Thymus (tissue), 11 donors: ENCODE measurements at regions not wholly inside any gene's neighbourhood (a gene's known extent, or its start where the extent isn't known, plus 50 kb on each side); places are given as distances from the start of the nearest gene placed in this dataset.
"Not testable (repeated sequence)": the region's sequence is repeated elsewhere in the genome, so short reads cannot be mapped to it uniquely, and the experiment has no call there.

Experiments
- DNase-seq, 9 donors: peaks; one replicate each; pipeline ENCODE4 v3.0.0-alpha.2; 2013; ENCODE audit warnings: low spot score in 9 of 9, low read depth in 6 of 9, missing footprints in 1 of 9
- H3K27ac ChIP-seq, 2 donors: one replicate each; pipeline ENCODE4 v1.5.1; 2013; ENCODE audit warnings: control low read depth in 1 of 2, low read depth in 1 of 2, low read length in 1 of 2, mild to moderate bottlenecking in 1 of 2, moderate library complexity in 1 of 2
- H3K27me3 ChIP-seq, 2 donors: one replicate each; pipeline ENCODE4 v1.5.1; 2013; ENCODE audit warnings: low read length in 1 of 2; ENCODE audit not compliant: control insufficient read depth in 2 of 2, insufficient read depth in 1 of 2
- H3K36me3 ChIP-seq, 2 donors: one replicate each; pipeline ENCODE4 v1.5.1; 2013; ENCODE audit warnings: low read length in 1 of 2, mild to moderate bottlenecking in 1 of 2, moderate library complexity in 1 of 2; ENCODE audit not compliant: control insufficient read depth in 2 of 2, insufficient read depth in 2 of 2
- H3K4me1 ChIP-seq, 2 donors: one replicate each; pipeline ENCODE4 v1.5.1; 2013; ENCODE audit warnings: low read length in 2 of 2; ENCODE audit not compliant: control insufficient read depth in 2 of 2, insufficient read depth in 2 of 2
- H3K4me3 ChIP-seq, 2 donors: one replicate each; pipeline ENCODE4 v1.5.1; 2013; ENCODE audit warnings: low read length in 2 of 2, control low read depth in 1 of 2, mild to moderate bottlenecking in 1 of 2
- H3K9me3 ChIP-seq, 2 donors: one replicate each; pipeline ENCODE4 v1.5.1; 2013; ENCODE audit warnings: low read length in 1 of 2, mild to moderate bottlenecking in 1 of 2; ENCODE audit not compliant: control insufficient read depth in 2 of 2, insufficient read depth in 1 of 2
- WGBS: extraction: QIAGEN DNeasy Blood & Tissue Kit; methylation state at CpG from one replicate; pipeline ENCODE4 v1.1.7; 2013; 5-methylcytosine and 5-hydroxymethylcytosine counted together
- donor health status: healthy.

DNA sequence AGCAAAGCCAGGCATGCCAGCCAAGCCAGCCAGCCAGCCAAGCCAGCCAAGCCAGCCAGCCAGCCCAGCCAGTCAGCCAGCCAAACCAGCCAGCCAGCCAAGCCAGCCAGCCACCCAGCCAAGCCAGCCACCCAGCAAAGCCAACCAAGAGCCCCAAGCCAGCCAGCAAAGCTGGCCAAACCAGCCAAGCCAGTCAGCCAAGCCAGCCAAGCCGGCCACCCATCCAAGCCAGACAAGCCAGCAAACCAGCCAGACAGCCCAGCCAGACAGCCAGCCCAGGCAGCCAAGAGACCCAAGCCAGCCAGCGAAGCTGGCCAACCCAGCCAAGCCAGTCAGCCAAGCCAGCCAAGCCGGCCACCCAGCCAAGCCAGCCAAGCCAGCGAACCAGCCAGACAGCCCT lies 338.3 kb upstream of the PLGLB2 start:
- H3K4me1 ChIP-seq, H3K4me3 ChIP-seq, H3K9me3 ChIP-seq, H3K27me3 ChIP-seq, DNase-seq, H3K27ac ChIP-seq, H3K36me3 ChIP-seq: not testable (repeated sequence)
- 98% methylated on average over 2 of the region's 4 CpGs for WGBS

DNA sequence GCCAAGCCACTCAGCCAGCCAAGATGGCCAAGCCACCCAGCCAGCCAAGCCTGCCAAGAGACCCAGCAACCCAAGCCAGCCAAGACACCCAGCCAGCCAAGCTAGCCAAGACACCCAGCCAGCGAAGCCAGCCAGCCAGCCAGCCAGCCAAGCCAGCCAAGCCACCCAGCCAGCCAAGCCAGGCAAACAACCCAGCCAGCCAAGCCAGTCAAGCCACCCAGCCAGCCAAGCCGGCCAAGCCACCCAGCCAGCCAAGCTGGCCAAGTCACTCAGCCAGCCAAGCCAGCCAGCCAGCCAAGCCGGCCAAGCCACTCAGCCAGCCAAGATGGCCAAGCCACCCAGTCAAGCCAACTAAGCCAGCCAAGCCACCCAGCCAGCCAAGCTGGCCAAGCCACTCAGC lies 337.5 kb upstream of the PLGLB2 start:
- H3K4me1 ChIP-seq, H3K27ac ChIP-seq, DNase-seq, H3K36me3 ChIP-seq, H3K4me3 ChIP-seq, H3K9me3 ChIP-seq, H3K27me3 ChIP-seq: not testable (repeated sequence)
- 93% methylated on average over 3 of the region's 3 CpGs for WGBS

GRCh38 chr2:87412036-87412820 lies 335.7 kb upstream of the PLGLB2 start:
- 96% methylated on average over 3 of the region's 7 CpGs for WGBS
- not testable (repeated sequence) for H3K4me3 ChIP-seq, DNase-seq, H3K36me3 ChIP-seq, H3K9me3 ChIP-seq, H3K27ac ChIP-seq, H3K27me3 ChIP-seq, H3K4me1 ChIP-seq

- not testable (repeated sequence) for DNase-seq, H3K4me1 ChIP-seq, H3K27me3 ChIP-seq, H3K36me3 ChIP-seq, H3K4me3 ChIP-seq, H3K27ac ChIP-seq
- peaks cover 3 to 14% of the 10 kb centered on the region in 2 donors for H3K9me3 ChIP-seq
- WGBS = 77% methylated on average over 1 of the region's 1 CpG
Observed at GRCh38 chr2:87414331-87414730, 333.6 kb upstream of the PLGLB2 start.

GRCh38 chr2:87414795-87415570 lies 332.9 kb upstream of the PLGLB2 start:
- H3K27ac ChIP-seq, H3K36me3 ChIP-seq, H3K27me3 ChIP-seq, H3K4me1 ChIP-seq, H3K4me3 ChIP-seq, DNase-seq: not testable (repeated sequence)
- 94% methylated on average over 9 of the region's 10 CpGs for WGBS
- H3K9me3 ChIP-seq = peaks cover 3 to 17% of the 10 kb centered on the region in 2 donors

DNA sequence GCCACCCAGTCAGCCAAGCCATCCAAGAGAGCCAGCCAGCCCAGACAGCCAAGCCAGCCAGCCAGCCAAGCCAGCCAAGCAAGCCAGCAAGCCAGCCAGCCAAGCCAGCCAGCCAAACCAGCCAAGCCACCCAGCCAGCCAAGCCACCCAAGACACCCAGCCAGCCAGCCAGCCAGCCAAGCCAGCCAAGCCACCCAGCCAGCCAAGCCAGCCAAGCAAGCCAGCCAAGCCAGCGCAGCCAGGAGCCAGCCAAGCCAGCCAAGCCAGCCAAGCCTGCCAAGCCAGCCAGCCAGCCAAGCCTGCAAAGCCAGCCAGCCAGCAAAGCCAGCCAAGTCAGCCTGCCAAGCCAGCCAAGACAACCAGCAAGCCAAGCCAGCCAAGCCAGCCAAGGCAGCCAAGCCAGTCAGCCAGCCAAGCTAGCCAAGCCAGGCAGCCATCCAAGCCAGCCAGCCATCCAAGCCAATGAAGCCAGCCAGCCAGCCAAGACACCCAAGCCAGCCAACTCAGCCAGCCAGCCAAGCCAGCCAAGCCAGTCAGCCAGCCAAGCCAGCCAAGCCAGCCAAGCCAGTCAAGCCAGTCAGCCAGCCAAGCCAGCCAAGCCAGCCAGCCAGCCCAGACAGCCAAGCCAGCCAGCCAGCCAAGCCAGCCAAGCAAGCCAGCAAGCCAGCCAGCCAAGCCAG lies 332.2 kb upstream of the PLGLB2 start:
- not testable (repeated sequence) for H3K4me3 ChIP-seq, H3K27me3 ChIP-seq, H3K4me1 ChIP-seq, DNase-seq, H3K27ac ChIP-seq, H3K36me3 ChIP-seq
- 88% methylated on average over 1 of the region's 1 CpG for WGBS
- H3K9me3 ChIP-seq = peaks cover 3 to 17% of the 10 kb centered on the region in 2 donors

- H3K4me1 ChIP-seq, H3K27me3 ChIP-seq, H3K4me3 ChIP-seq, H3K27ac ChIP-seq, DNase-seq, H3K36me3 ChIP-seq: not testable (repeated sequence)
- H3K9me3 ChIP-seq = peaks cover 3 to 17% of the 10 kb centered on the region in 2 donors
- WGBS = 100% methylated on average over 1 of the region's 1 CpG
Observed at GRCh38 chr2:87416266-87416592, 331.7 kb upstream of the PLGLB2 start.

DNA sequence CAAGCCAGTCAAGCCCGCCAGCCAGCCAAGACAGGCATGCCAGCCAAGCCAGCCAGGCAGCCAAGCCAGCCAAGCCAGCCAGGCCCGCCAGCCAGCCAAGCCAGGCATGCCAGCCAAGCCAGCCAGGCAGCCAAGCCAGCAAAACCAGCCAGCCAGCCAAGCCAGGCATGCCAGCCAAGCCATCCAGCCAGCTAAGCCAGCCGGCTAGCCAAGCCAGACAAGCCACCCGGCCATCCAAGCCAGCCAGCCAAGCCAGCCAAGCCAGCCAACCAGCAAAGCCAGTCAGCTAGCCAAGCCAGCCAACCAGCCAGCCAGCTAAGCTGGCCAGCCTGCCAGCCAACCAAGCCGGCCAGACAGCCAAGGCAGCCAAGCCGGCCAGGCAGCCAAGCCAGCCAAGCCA lies 330.7 kb upstream of the PLGLB2 start:
- H3K27me3 ChIP-seq, H3K36me3 ChIP-seq, DNase-seq, H3K4me1 ChIP-seq, H3K4me3 ChIP-seq, H3K27ac ChIP-seq: not testable (repeated sequence)
- H3K9me3 ChIP-seq = peaks cover 2 to 17% of the 10 kb centered on the region in 2 donors
- WGBS = 92% methylated on average over 3 of the region's 6 CpGs
